ENCODE measurements at regions not wholly inside any gene's neighbourhood (a gene's known extent, or its start where the extent isn't known, plus 50 kb on each side); places are given as distances from the start of the nearest gene placed in this dataset.

- ChIA-PET CTCF (no interaction called here), POLR2A (ENCODE audit: unreplicated experiment) (no interaction called here)
- BruUV-seq (replicated peaks), result no TSS peak
- Histone ChIP-seq H3K36me3 (ENCODE audit: low read depth, low read length) (no peaks in the 10 kb centered on the region), H3K4me2 (ENCODE audit: low read length) (no peak overlapping the region), H2AFZ (ENCODE audit: low read length) (no peak overlapping the region), H3K79me2 (ENCODE audit: low read length) (no peaks in the 10 kb centered on the region), H4K20me1 (ENCODE audit: low read length) (no peaks in the 10 kb centered on the region), H3K9me2 (replicated peaks; ENCODE audit: low read length) (no peaks in the 10 kb centered on the region), H3K4me3 (ENCODE audit: low read length) (no peak overlapping the region), H3F3A (ENCODE audit: low read length, unreplicated experiment) (no peaks in the 10 kb centered on the region), H3K9ac (ENCODE audit: low read length) (no peak overlapping the region), H3K9me3 (ENCODE audit: low read length) (no peaks in the 10 kb centered on the region), H3K4me1 (ENCODE audit: insufficient read depth, low read length) (peaks cover 6% of the 10 kb centered on the region; the same call in 1 of the 2 replicates), H3K27me3 (ENCODE audit: low read length) (no peaks in the 10 kb centered on the region), H3K27ac (ENCODE audit: low read length) (no peak overlapping the region)
- ATAC-seq, result no peak
- no peak for DNase-seq
- no peak for TF ChIP-seq EZH2phosphoT487 (IDR thresholded peaks at IDR 0.05; ENCODE audit: borderline replicate concordance, low read length)
- no peak for TF ChIP-seq EZH2 (IDR thresholded peaks at IDR 0.05; ENCODE audit: low read length, unreplicated experiment)
- intact Hi-C loops (cut with micrococcal nuclease), result no loop called here
These were observed 78.4 kb downstream of the BOD1 start for GRCh38 chr5:173538018-173538417.

- ChIA-PET POLR2A (ENCODE audit: unreplicated experiment) (no interaction called here), CTCF (no interaction called here)
- DNase-seq, result no peak
- Histone ChIP-seq H3K4me3 (ENCODE audit: low read length) (no peak overlapping the region), H3K79me2 (ENCODE audit: low read length) (no peaks in the 10 kb centered on the region), H3K9ac (ENCODE audit: low read length) (no peak overlapping the region), H3K4me2 (ENCODE audit: low read length) (no peak overlapping the region), H3K27ac (ENCODE audit: low read length) (no peak overlapping the region), H3K36me3 (ENCODE audit: low read depth, low read length) (no peaks in the 10 kb centered on the region), H3K4me1 (ENCODE audit: insufficient read depth, low read length) (peaks cover 6% of the 10 kb centered on the region; the same call in 1 of the 2 replicates), H3K27me3 (ENCODE audit: low read length) (no peaks in the 10 kb centered on the region), H3K9me2 (replicated peaks; ENCODE audit: low read length) (no peaks in the 10 kb centered on the region), H3F3A (ENCODE audit: low read length, unreplicated experiment) (no peaks in the 10 kb centered on the region), H4K20me1 (ENCODE audit: low read length) (no peaks in the 10 kb centered on the region), H2AFZ (ENCODE audit: low read length) (no peak overlapping the region), H3K9me3 (ENCODE audit: low read length) (no peaks in the 10 kb centered on the region)
- ATAC-seq, result no peak
- intact Hi-C loops (cut with micrococcal nuclease), result no loop called here
- no TSS peak for BruUV-seq (replicated peaks)
- TF ChIP-seq CTCF (conservative IDR thresholded peaks at IDR 0.05; ENCODE audit: low read depth, low read length), result no peak
- no peak for TF ChIP-seq EZH2phosphoT487 (IDR thresholded peaks at IDR 0.05; ENCODE audit: borderline replicate concordance, low read length)
- TF ChIP-seq EZH2 (IDR thresholded peaks at IDR 0.05; ENCODE audit: low read length, unreplicated experiment), result no peak
These were observed 79.2 kb downstream of the BOD1 start for GRCh38 chr5:173537228-173537627.

- H3F3A ChIP-seq (ENCODE audit: low read length, unreplicated experiment), result no peaks in the 10 kb centered on the region
- H3K9me2 ChIP-seq (replicated peaks; ENCODE audit: low read length), result no peaks in the 10 kb centered on the region
- ChIA-PET POLR2A (ENCODE audit: unreplicated experiment) (no interaction called here), CTCF (no interaction called here)
- no peaks in the 10 kb centered on the region for H3K9me3 ChIP-seq (ENCODE audit: low read length)
- H3K4me1 ChIP-seq (ENCODE audit: insufficient read depth, low read length), result peaks cover 6% of the 10 kb centered on the region; the same call in 1 of the 2 replicates
- no peaks in the 10 kb centered on the region for H3K36me3 ChIP-seq (ENCODE audit: low read depth, low read length)
- no peaks in the 10 kb centered on the region for H3K79me2 ChIP-seq (ENCODE audit: low read length)
- DNase-seq (peak; percentile 29), ATAC-seq (peak; percentile 73)
- no peaks in the 10 kb centered on the region for H4K20me1 ChIP-seq (ENCODE audit: low read length)
- no peak overlapping the region for H3K4me3 ChIP-seq (ENCODE audit: low read length)
- 0 out of 2 replicates have a peak overlapping the region, but pooled peaks have one; percentile 5 for H3K4me2 ChIP-seq (ENCODE audit: low read length)
- no peak overlapping the region for H3K27ac ChIP-seq (ENCODE audit: low read length)
- no peaks in the 10 kb centered on the region for H3K27me3 ChIP-seq (ENCODE audit: low read length)
- BruUV-seq (replicated peaks), result no TSS peak
- intact Hi-C loops (cut with micrococcal nuclease), result no loop called here
- H3K9ac ChIP-seq (ENCODE audit: low read length), result no peak overlapping the region
- H2AFZ ChIP-seq (ENCODE audit: low read length), result peak overlapping the region; percentile 13; the same call in 1 of the 2 replicates
- no peak for TF ChIP-seq EZH2phosphoT487 (IDR thresholded peaks at IDR 0.05; ENCODE audit: borderline replicate concordance, low read length)
- TF ChIP-seq EZH2 (IDR thresholded peaks at IDR 0.05; ENCODE audit: low read length, unreplicated experiment), result no peak
- no peak for TF ChIP-seq CTCF (conservative IDR thresholded peaks at IDR 0.05; ENCODE audit: low read depth, low read length)
These were observed 80.3 kb downstream of the BOD1 start for GRCh38 chr5:173535976-173536639.

Measured in PC-3 (cell line).